Esophagus mucosa (tissue), 1 donor: ENCODE measurements at regions not wholly inside any gene's neighbourhood (a gene's known extent, or its start where the extent isn't known, plus 50 kb on each side); places are given as distances from the start of the nearest gene placed in this dataset.
A peak's percentile ranks its signal among the peaks of the same experiment; 100 is the strongest.

Source experiments
- ATAC-seq: fragments of 200-7000 bp; cut with Tn5 transposase; one replicate; pipeline ENCODE4 v1.9.1; 2020
- donor health status: DM: yes; HTN: yes; CAD: no.

DNA sequence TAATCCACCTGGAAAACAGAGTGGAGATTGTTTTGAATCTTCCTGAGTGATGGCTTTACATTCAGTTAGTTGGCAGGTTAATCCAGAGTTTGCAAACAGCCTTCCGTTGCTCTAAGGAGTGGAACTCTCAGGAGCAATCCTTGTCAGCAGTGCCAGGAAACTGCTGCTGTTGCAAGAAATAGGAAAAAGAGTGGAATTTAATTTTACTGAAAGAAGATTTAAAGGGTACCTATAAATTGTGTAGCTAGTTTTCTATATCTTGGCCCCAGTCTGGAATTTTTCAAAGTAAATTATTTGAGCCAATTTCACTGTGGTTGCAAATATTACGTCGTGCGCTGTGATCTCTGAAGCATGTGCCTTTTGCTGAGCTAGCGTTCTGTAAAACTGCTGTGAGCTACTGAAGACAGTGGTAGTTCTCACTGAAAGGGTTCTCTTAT is 55.5 kb upstream of the SLC5A12 start:
- ATAC-seq = no peak

DNA sequence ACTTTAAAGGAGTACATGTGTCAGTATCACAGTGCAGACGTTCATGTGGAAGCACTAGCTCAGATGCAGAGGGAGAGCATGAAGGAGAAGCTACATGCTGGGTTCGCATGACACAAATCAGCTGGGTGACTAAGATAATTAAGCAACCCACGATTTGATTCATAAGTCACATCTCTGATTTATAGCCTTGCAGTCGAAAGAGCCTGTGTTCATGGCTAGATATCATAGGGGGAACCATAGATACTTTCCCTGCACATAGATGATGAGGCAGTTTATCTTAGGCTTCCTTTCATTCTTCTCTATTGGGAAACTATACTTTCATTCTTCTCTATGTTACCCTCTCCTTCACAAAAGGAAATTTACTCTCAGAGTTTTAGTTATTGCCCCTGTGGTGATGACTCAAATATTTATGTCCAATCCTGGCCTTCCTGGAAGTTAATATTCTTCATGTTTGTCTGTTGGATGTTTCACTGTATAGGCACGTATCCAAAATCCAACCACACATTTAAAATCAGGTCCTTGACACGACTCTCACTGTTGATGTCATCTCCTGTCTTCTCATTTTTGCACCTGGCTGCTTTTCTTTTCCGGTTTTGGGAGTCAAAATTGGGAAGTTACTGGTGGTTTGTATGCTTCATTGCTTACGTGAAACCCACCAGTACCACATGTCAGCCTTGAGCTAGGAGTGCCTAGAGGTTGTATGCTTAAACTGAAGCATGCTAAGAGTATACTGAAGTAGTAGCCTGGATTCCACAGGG is 56.3 kb upstream of the SLC5A12 start:
- peak; percentile 39 for ATAC-seq

DNA sequence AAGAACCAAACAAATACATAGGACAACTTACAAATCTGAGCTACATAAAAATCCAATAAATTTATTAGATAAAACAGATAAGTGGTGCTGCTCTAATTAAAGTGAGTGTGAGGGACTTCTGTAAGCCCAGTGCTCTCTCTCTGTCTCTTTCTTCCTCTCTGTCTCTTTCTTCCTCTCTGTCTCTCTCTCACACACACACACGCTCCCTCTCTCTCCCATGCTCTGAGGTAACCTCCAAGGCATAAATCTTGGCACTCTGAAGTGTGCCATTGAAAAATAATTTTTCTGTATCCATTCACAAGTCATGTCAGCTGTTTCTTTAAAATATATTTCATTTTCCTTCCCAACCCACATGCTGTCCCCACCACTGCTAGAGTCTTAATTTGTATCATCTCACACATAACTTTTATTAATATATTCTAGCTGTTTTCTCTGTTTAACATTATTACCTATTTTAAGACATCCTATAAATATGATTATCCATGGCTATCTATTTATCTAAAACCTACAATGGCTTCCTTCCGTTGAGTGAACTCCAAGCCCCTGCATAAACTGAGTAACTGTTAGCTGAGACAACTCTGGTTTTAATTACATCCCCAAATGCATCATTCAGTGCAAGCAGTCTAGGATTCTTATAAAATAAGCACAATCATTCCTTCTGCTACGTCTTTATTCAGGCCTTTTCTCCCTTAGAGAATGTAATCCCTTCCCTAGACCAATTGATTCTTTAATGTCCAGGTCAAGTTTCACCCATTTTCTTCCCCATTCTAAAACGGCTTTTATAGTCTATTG is 57.4 kb upstream of the SLC5A12 start:
- ATAC-seq = no peak

DNA sequence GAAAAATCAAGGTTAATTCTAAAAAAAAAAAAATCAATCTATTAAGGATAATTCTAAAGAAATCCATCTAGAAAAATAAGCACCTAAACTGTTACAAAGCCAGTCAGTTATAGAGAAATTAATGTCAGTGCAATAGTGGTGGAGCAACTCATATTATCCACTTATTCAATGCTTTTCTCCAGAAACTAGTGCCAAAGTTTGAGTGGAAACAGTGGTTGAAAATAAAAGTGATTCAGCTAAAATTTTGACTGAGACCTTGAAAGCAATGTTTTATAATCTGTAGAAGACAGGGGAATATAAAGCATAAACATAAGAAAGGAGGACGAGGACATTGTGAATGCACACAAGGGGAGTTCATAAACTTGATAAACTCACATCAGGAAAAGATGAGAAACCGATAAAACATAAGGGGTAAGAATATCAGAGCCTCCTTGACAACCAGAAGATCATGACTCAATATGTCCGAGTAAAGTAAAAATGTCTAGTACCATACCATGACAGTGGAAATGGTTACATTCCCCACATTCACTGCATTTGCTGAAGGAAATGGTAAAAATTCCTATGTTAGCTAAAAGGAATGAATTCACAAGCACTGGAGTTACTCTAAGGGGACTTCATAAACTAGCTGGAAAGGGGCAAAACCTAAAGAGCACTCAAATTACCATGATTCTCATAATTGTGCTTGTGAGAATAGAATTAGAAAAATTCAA is 58.7 kb upstream of the SLC5A12 start:
- ATAC-seq = no peak

DNA sequence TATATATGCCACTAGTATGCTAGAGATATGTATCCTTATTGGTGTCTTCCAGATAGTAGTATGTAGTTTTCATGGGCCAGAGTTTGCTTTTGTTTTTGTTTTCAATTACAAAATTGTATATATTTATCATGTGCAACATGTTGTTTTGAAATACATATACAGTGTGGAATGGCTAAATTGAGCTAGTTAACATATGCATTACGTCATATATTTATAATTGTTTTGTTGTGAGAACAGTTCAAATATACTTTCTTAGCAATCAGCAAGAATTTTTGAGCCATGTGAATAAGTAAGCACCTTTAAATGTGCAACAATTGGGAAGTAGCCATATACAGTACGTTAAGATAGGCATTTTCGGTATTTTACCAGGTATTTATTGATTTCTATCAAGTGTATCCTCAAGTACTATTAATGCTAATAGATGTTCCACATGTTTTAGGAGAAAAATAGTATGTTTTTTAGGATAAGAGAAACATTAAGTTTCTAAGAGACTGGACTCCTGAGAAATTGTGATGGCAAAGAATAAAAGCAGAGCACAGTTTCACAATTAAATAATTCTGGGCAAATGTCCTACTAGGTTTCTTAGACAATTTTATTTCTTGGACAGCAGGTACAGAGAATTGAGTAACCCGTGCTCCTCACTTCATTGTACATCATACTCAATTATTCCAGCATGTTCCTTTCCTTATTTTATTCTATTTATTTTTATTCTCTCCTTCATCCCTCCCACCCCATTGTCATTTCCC is 60.5 kb upstream of the SLC5A12 start:
- ATAC-seq = no peak

DNA sequence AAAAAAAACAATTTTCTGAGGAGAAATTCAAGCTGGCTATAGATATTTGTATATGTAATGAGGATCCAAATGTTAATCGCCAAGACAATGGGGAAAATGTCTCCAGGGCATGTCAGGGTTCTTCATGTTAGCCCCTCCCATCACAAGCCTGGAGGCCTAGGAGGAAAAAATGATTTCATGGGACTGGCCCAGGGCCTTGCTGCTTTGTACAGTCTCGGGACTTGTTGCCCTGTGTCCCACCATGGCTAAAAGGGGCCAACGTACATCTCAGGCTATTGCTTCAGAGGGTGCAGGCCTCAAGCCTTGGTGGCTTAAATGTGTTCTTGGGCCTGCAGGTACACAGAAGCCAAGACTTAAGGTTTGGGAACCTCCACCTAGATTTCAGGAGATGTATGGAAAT is 62.1 kb upstream of the SLC5A12 start:
- no peak for ATAC-seq

DNA sequence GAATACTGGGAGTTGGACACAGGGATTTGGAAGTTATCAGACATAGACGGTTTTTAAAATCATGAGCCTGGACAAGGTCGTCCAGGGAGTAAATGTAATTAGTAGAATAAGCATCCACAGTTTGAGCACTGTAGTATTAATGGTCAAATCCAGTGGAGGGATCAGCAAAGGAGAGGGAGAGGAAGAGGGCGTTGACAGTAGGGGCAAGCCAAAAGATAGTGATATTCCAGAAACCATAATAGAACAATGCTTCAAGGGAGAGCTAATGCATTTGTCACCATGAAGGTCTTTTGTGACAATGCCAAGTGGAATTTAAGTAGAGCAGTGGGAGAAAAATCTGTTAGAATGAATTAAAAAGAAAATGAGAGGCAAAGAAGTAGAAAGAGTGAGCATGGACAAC is 68.9 kb upstream of the SLC5A12 start:
- ATAC-seq = no peak

DNA sequence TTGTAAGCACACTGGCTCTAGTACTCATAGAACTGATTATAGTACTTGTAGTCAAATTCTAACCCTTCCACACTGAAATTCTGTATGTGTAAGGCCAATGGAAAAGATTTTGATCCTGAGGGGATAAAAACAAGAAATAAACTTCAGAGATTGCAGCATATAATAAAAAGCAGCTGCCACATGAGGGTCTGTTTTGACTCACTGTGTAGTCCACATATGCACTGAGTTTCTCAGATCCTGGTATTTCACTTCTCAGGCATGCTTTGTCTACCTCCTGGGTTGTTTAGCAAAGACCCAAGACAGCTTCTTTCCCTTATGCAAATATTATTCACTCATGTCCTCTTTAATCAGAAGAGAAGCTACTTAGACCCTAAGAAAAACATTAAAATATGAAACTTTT is 71.1 kb upstream of the SLC5A12 start:
- no peak for ATAC-seq

DNA sequence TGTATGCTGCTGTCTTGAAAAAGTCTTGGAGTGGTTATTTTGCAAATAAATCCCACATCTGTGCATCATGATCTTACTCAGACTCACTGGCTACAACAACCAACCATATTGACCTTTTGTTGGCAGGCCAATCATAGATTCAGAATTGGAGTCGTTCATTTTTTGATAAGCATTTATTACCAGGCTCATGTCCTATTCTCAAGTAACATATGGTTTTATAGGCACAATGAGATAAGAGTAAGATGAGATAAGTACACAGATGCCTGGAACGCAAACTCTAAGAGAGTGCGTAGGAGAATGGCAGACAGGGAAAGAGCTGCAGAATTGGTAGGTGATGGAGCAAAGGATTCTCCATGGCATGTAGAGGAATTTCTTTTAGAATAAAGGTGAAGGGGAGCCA is 71.6 kb upstream of the SLC5A12 start:
- no peak for ATAC-seq

DNA sequence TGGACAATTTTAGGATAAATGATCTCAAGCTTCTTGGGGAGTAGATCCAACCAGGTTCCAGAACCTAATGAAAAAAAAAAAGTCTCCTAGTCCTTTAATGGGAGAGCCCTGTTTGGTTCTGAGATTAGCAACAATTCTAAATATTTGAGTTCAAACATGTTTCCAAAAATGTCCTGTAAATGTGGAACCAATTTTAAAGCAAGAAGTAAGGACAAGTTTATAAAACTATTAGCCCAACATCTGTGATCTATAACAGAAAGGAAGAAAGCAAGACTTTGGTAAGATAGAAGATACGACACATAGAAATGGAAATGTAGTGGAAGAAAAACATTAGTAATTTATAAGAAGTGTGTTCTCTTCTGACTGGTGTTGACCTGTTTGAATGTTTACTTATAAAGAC is 79.7 kb upstream of the SLC5A12 start:
- ATAC-seq = no peak

DNA sequence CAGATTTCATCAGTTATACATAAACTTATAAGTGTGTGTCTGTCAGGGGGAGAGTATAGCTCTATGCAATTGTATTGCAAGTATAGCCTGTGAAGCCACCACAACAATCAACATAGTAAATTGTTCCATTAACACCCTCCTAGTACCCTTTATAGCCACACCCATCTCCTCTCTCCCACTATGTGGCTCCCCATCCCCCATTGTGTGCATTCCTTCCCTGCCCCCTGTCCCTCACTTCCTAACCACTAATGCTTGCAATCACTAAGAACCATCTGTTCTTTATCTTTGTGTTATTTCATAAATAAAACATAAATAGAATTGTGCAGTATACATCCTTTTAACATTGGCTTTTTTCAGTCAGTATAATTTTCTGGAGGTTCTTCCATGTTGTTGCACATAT is 83.1 kb upstream of the SLC5A12 start:
- no peak for ATAC-seq

DNA sequence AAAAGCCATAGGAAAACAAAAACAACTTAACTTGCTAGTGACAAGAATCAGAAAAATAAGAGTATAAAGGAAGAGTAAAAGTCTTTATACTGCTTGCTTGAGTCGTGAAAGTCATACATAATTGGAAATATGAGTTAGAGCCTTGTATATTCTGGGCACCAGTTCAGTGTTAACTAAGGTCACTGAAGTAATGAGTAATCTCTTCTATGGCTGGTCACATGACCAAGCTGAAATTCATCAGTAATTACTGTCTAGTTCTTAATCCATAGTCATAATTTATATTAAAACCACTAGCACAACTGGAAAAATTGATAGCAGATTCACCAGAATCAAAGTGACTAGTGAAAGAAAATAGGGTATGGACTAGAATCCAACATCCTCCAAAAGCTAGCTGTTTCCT is 84.4 kb upstream of the SLC5A12 start:
- ATAC-seq = peak; percentile 59

DNA sequence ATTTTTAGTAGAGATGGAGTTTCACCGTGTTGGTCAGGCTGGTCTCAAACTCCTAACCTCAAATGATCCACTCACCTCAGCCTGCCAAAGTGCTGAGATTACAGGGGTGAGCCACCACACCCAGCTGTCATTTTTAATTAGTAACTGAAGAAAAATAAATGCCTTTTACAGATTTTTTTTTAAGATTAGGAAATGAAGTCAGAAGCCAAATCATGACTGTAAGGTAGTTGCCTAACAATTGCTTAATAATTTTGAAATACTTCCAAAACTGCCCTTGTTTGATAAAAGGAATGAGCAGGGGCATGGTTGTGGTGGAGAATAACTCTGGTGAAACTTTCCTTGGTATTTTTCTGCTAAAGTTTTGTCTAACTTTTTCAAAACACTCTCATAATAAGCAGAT is 98.9 kb upstream of the SLC5A12 start:
- ATAC-seq = peak; percentile 45

DNA sequence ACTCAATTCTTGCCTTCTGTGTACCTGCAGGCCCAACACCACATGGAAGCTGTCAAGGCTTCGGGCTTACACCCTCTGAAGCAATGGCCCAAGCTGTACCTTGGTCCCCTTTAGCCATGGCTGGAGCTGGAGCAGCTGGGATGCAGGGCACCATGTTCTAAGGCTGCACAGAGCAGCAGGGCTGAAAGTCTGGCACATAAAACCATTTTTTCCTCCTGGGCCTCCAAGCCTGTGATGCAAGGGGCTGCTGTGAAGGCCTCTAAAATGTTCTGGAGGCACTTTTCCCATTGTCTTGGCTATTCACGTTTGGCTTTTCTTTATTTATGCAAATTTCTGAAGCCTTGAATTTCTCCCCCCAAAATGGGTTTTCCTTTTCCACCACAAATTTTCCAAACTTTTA is 102.1 kb upstream of the SLC5A12 start:
- no peak for ATAC-seq

DNA sequence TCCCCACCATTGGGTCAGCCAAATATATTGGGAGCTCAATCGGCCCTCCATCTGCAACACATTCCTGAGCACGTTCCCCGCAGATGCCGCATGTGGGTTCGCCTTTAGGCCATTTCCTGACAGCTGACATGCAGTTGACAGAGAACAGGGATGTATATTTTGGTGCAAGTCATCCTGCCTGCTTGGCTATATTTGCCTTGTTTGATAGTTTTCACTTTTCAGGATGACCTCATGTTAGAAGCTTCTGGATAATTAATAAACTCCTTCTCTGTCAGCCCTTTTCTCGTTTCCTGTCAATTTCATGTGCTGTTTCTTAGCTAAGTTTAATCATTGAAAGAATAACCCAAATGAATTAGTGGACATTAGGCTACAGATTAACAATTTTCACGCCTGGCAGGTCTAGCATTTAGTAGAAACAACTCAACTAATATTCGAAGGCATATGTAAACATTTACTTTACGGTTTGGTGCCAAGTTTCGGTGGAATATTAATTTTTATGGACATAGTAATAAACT is 105.8 kb upstream of the SLC5A12 start:
- no peak for ATAC-seq

DNA sequence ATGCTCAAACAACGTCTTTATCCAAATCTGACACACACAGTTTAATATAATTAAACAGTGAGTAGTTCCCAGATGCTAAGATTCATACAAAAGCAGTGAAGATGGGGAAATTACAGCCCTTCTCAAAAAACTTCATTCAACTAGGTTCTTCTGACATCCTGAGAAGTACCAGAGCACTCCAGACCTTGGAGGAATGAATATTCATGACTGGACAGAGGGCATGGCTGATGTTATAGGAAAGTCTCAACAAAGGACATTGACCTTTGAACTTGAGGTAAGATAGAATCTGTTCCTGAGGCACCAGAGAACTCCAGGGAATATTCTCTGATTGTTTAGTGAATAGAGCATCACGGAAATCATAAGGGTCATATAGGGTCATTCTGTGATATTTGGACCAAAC is 106.4 kb upstream of the SLC5A12 start:
- ATAC-seq = no peak

DNA sequence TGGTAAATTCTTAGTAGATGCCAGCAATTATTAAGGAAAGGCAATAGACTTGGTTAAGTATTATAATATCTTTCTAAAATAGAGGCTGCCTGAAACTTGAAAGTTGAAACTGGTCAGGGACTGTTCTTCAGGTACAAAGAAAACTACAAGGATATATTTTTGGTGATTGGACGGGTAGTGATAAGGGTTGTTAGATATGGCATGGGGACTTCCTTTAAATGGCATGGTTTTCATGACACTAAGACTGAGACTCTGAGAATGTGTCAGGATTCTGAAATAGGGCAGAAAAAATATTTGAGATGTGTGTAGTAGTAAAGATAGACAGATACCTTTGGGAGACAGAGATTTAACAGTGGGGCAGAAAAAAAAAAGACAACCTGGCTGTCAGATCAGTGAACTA is 108.4 kb upstream of the SLC5A12 start:
- ATAC-seq = no peak

DNA sequence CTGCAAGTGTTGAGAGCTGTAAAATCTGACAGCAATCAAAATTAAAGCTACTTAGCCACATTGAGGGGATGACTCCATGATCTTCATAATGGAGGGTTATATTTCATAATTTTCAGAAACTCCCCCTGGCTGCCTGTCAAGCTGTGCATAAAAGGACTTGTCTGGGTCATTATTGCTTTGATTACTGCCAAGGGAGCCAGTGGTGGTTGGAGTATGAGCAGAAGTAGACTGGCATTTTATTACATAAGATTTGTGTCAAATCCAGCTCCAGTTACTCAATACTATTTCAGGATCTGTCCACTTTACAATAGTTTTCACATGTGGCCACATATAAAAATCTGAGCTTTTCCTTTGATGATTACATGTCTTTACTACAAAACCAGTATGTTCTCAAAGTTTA is 108.9 kb upstream of the SLC5A12 start:
- no peak for ATAC-seq

DNA sequence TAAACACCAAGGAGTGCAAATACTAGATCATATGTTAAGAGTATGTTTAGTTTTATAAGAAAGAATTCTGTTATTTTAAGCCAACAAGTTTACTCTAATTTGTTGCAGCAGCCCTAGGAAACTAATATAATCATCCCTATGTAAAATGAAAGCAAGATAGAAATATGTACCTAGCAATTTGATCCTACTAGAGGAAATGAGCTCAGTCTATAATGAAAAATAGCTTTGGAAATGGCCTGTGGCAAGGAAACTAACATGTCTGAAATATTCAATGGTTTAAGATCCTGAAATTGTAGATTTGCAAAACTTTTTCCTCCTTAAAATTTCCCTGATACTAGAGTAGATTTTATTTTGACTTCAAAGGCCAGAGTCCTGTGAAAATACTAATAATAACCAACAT is 112.7 kb upstream of the SLC5A12 start:
- no peak for ATAC-seq

DNA sequence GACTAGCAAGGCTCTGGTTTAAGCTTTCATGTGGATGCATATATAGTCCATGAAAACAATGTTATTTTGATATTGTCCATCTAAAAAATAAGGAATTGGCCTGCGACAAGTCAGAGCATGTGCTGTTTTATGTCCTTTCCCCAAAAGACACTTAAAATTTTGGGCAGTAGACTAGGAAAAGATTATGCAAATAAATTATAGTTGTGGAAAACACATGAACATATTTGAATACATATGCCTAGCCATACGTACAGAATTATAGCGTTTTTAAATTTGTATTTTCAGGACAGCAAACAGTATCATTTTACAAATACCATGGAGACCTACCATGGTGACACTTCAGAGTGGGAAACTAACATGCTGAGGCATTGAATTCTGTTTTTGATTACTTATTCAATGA is 113.8 kb upstream of the SLC5A12 start:
- ATAC-seq = no peak

DNA sequence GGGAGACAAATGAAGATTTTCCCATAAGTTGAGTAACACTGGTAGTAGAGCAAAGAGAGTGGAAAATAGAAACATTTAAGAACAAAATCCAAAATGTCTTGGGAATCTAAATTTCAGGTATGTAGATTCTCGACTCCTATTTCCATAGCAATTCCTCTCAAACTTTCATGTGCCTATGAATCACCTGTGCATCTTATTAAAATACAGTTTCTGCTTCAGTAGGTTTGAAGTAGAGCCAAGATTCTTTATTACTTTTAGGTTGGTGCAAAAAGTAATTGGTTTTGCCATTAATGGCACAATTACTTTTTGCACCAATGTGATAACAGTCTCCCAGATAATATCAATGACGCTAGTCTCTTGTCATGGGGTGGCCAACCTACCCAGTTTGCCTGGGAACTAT is 115.3 kb upstream of the SLC5A12 start:
- no peak for ATAC-seq

DNA sequence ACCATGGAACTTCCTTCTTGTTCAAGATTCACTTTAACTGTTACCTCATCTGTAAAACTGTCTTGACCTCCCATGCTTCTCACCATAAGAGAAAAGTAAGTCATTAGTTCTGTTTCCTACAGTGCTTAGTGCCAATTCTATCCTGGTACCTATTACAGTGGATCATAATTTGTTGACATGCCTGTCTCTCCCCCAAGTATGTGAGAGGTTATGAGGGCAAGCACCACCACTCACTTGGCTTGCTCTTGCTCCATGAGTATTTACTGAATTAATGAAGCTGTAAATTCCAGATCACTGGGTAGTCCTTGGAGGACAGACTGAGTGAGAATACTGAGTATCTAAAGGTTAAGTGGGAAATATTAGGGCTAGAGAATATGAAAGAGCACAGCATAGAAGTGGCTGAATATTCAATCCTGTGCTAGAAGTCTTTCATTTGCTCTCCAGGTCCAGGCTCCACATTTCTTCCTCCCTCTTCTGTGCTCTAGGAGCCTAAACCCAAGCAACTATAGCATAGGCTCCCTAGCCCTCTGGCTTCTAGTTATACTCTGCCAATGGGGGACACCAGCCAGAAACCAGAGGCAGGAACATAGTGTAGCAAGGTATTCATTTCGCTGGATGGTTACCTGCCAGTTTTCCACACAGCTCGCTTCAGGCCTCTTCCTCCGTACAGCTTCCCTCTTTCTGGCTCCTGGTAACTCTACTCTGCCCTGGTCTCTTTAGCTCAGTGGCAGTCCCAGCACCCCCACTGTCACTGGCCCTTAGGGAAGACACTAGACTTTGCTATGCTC is 118.2 kb upstream of the SLC5A12 start:
- no peak for ATAC-seq
